Neuronal stem cell (in vitro differentiated cells): ENCODE measurements at regions not wholly inside any gene's neighbourhood (a gene's known extent, or its start where the extent isn't known, plus 50 kb on each side); places are given as distances from the start of the nearest gene placed in this dataset.

ENCODE experiments used
- DNase-seq: peaks from one replicate; pipeline ENCODE4 v3.0.0-alpha.2; 2013; ENCODE audit warnings: low spot score
- H2AFZ ChIP-seq: one replicate; pipeline ENCODE4 v1.6.1; 2013; ENCODE audit warnings: mild to moderate bottlenecking, low read length, inconsistent platforms
- H2AK5ac ChIP-seq: 2 replicates; pipeline ENCODE4 v1.6.1; 2013; ENCODE audit warnings: low read depth, mild to moderate bottlenecking, inconsistent platforms, low read length, moderate library complexity, mixed read lengths
- H2BK120ac ChIP-seq: 2 replicates; pipeline ENCODE4 v1.6.1; 2013; ENCODE audit warnings: low read depth, mild to moderate bottlenecking, inconsistent platforms, low read length, moderate library complexity, mixed read lengths
- H2BK12ac ChIP-seq: one replicate; pipeline ENCODE4 v1.6.1; 2013; ENCODE audit warnings: low read length, inconsistent platforms
- H2BK15ac ChIP-seq: 2 replicates; pipeline ENCODE4 v1.6.1; 2013; ENCODE audit warnings: mild to moderate bottlenecking, low read length, inconsistent platforms, mixed read lengths
- H2BK5ac ChIP-seq: one replicate; pipeline ENCODE4 v1.6.1; 2013; ENCODE audit warnings: inconsistent platforms, mild to moderate bottlenecking, low read length, moderate library complexity
- H3K14ac ChIP-seq: one replicate; pipeline ENCODE4 v1.6.1; 2013; ENCODE audit warnings: low read length, inconsistent platforms
- H3K18ac ChIP-seq: 2 replicates; pipeline ENCODE4 v1.6.1; 2013; ENCODE audit warnings: low read length, inconsistent platforms
- H3K23ac ChIP-seq: 2 replicates; pipeline ENCODE4 v1.6.1; 2013; ENCODE audit warnings: low read depth, mild to moderate bottlenecking, mixed read lengths, low read length, inconsistent platforms; ENCODE audit not compliant: poor library complexity
- H3K27ac ChIP-seq: replicated peaks from 3 replicates; pipeline ENCODE4 v1.5.1; 2013; ENCODE audit warnings: low read length, inconsistent platforms
- H3K27me3 ChIP-seq, 3 experiments: 2 replicates each; pipeline ENCODE4 v1.6.1; 2013; ENCODE audit warnings: low read length in 3 of 3, mild to moderate bottlenecking in 2 of 3, inconsistent platforms in 1 of 3, low read depth in 1 of 3, mixed read lengths in 1 of 3, moderate library complexity in 1 of 3; ENCODE audit not compliant: control insufficient read depth in 3 of 3, insufficient read depth in 3 of 3
- H3K36me3 ChIP-seq, 2 donors: replicated peaks in 1 of 2; 2 replicates each; pipeline ENCODE4 v1.6.1; 2013; ENCODE audit warnings: low read length in 2 of 2; ENCODE audit not compliant: control insufficient read depth in 2 of 2, insufficient read depth in 2 of 2
- H3K4ac ChIP-seq: 2 replicates; pipeline ENCODE4 v1.6.1; 2013; ENCODE audit warnings: inconsistent platforms, mild to moderate bottlenecking, low read length, moderate library complexity
- H3K4me1 ChIP-seq, 2 donors: 1 replicate in 1 of 2; 2 replicates in 1 of 2; pipeline ENCODE4 v1.6.1; 2013; ENCODE audit warnings: low read length in 2 of 2, low read depth in 1 of 2; ENCODE audit not compliant: control insufficient read depth in 2 of 2, insufficient read depth in 1 of 2
- H3K4me2 ChIP-seq: one replicate; pipeline ENCODE4 v1.6.1; 2013; ENCODE audit warnings: mild to moderate bottlenecking, low read length, inconsistent platforms; ENCODE audit not compliant: insufficient read depth, poor library complexity, severe bottlenecking
- H3K4me3 ChIP-seq, 2 donors: 2 replicates each; pipeline ENCODE4 v1.5.1; 2013; ENCODE audit warnings: low read length in 2 of 2, mild to moderate bottlenecking in 2 of 2, inconsistent platforms in 1 of 2, moderate library complexity in 1 of 2
- H3K79me1 ChIP-seq: one replicate; pipeline ENCODE4 v1.6.1; 2013; ENCODE audit warnings: low read depth, mild to moderate bottlenecking, inconsistent platforms, low read length, moderate library complexity
- H3K9ac ChIP-seq: one replicate; pipeline ENCODE4 v1.6.1; 2013; ENCODE audit warnings: mild to moderate bottlenecking, low read depth, low read length, inconsistent platforms; ENCODE audit not compliant: poor library complexity
- H3K9me3 ChIP-seq, 2 donors: replicated peaks in 1 of 2; 2 replicates each; pipeline versions ENCODE3 to v1.6.1; 2013; ENCODE audit warnings: low read length in 2 of 2, mild to moderate bottlenecking in 2 of 2, inconsistent platforms in 1 of 2, low read depth in 1 of 2, mixed read lengths in 1 of 2, moderate library complexity in 1 of 2; ENCODE audit not compliant: control insufficient read depth in 2 of 2, insufficient read depth in 1 of 2
- H4K8ac ChIP-seq: one replicate; pipeline ENCODE4 v1.6.1; 2013; ENCODE audit warnings: low read depth, mild to moderate bottlenecking, inconsistent platforms, low read length, moderate library complexity
- H4K91ac ChIP-seq: one replicate; pipeline ENCODE4 v1.6.1; 2013; ENCODE audit warnings: low read length, low read depth, mild to moderate bottlenecking, inconsistent platforms; ENCODE audit not compliant: poor library complexity
- WGBS, 2 donors: extraction: QIAGEN DNeasy Blood & Tissue Kit; methylation state at CpG; one replicate each; pipeline ENCODE4 v1.1.7; 2013; ENCODE audit warnings: missing lambda C conversion rate in 2 of 2, mixed read lengths in 1 of 2; ENCODE audit not compliant: insufficient read length in 2 of 2, insufficient replicate concordance in 1 of 2; ENCODE audit errors: extremely low coverage in 2 of 2; 5-methylcytosine and 5-hydroxymethylcytosine counted together

GRCh38 chr1:19010995-19011844, 54.7 kb upstream of the IFFO2 start:
- H3K36me3 ChIP-seq, result no peaks in the 10 kb centered on the region
- H3K9ac ChIP-seq, result no peak overlapping the region
- H3K27ac ChIP-seq, result peak overlapping the region; percentile 60
- H2BK5ac ChIP-seq, result no peak overlapping the region
- H3K18ac ChIP-seq, result peak overlapping the region; percentile 73
- no peak overlapping the region for H3K4me3 ChIP-seq
- H3K4me1 ChIP-seq, result peaks cover 26 to 35% of the 10 kb centered on the region in 2 donors
- no peaks in the 10 kb centered on the region for H3K27me3 ChIP-seq
- peak; percentile 45 for DNase-seq
- H4K8ac ChIP-seq, result no peak overlapping the region
- H3K23ac ChIP-seq, result no peak overlapping the region
- H3K14ac ChIP-seq, result no peak overlapping the region
- H3K9me3 ChIP-seq, result no peaks in the 10 kb centered on the region
- no peak overlapping the region for H2BK120ac ChIP-seq
- WGBS, 2 donors, result no CpG with 5 or more reads among the region's 22 CpGs
- H2AFZ ChIP-seq, result peak overlapping the region; percentile 81
- H2BK12ac ChIP-seq, result no peak overlapping the region
- H3K4me2 ChIP-seq, result peak overlapping the region; percentile 3
- H3K79me1 ChIP-seq, result no peaks in the 10 kb centered on the region
- no peak overlapping the region for H2AK5ac ChIP-seq
- no peak overlapping the region for H4K91ac ChIP-seq
- H2BK15ac ChIP-seq, result no peak overlapping the region
- H3K4ac ChIP-seq, result no peak overlapping the region

- no peak overlapping the region for H3K4ac ChIP-seq
- H2BK12ac ChIP-seq, result no peak overlapping the region
- H3K27ac ChIP-seq, result peak overlapping the region; percentile 60
- H3K4me1 ChIP-seq, result peaks cover 26 to 38% of the 10 kb centered on the region in 2 donors
- H3K36me3 ChIP-seq, result no peaks in the 10 kb centered on the region
- H2AFZ ChIP-seq, result no peak overlapping the region
- no peak overlapping the region for H3K9ac ChIP-seq
- no peak overlapping the region for H4K91ac ChIP-seq
- no peaks in the 10 kb centered on the region for H3K9me3 ChIP-seq
- H3K27me3 ChIP-seq, result no peaks in the 10 kb centered on the region
- H4K8ac ChIP-seq, result no peak overlapping the region
- H2AK5ac ChIP-seq, result peak overlapping the region; percentile 31
- WGBS, 2 donors, result no CpG with 5 or more reads among the region's 4 CpGs
- no peak overlapping the region for H2BK15ac ChIP-seq
- no peak overlapping the region for H2BK5ac ChIP-seq
- no peak overlapping the region for H3K14ac ChIP-seq
- H3K4me3 ChIP-seq, result no peak overlapping the region
- no peak for DNase-seq
- no peak overlapping the region for H2BK120ac ChIP-seq
- no peak overlapping the region for H3K4me2 ChIP-seq
- no peak overlapping the region for H3K23ac ChIP-seq
- H3K79me1 ChIP-seq, result no peaks in the 10 kb centered on the region
- peak overlapping the region; percentile 20 for H3K18ac ChIP-seq
Observed at GRCh38 chr1:19010503-19010902, 54.0 kb upstream of the IFFO2 start.

GRCh38 chr1:19009882-19010321, 53.4 kb upstream of the IFFO2 start:
- Histone ChIP-seq H2BK120ac (no peak overlapping the region), H3K9ac (no peak overlapping the region)

GRCh38 chr1:19009126-19009881, 52.8 kb upstream of the IFFO2 start:
- Histone ChIP-seq H3K36me3 (no peaks in the 10 kb centered on the region), H3K23ac (no peak overlapping the region), H3K4me1 (peaks cover 26 to 38% of the 10 kb centered on the region in 2 donors), H2BK15ac (peak overlapping the region; percentile 12), H3K4ac (no peak overlapping the region), H2BK12ac (no peak overlapping the region), H4K91ac (no peak overlapping the region), H3K4me2 (no peak overlapping the region), H3K27ac (peak overlapping the region; percentile 63), H3K27me3 (no peaks in the 10 kb centered on the region), H2BK120ac (no peak overlapping the region), H2BK5ac (no peak overlapping the region), H3K14ac (no peak overlapping the region), H4K8ac (no peak overlapping the region), H3K9ac (no peak overlapping the region), H3K18ac (peak overlapping the region; percentile 23), H3K4me3 (no peak overlapping the region), H2AK5ac (peak overlapping the region; percentile 7), H2AFZ (no peak overlapping the region), H3K79me1 (no peaks in the 10 kb centered on the region), H3K9me3 (no peaks in the 10 kb centered on the region)
- no CpG with 5 or more reads among the region's 17 CpGs for WGBS, 2 donors
- no peak for DNase-seq

More at GRCh38 chr1:19009882-19010321, 53.4 kb upstream of the IFFO2 start:
- no peaks in the 10 kb centered on the region for H3K27me3 ChIP-seq
- no peaks in the 10 kb centered on the region for H3K79me1 ChIP-seq
- H3K18ac ChIP-seq, result no peak overlapping the region
- H3K9me3 ChIP-seq, result no peaks in the 10 kb centered on the region
- no peak overlapping the region for H3K4me2 ChIP-seq
- no CpG with 5 or more reads among the region's 8 CpGs for WGBS, 2 donors
- DNase-seq, result peak; percentile 39
- H3K4me3 ChIP-seq, result no peak overlapping the region
- peak overlapping the region; percentile 31 for H2AK5ac ChIP-seq
- peaks cover 26 to 38% of the 10 kb centered on the region in 2 donors for H3K4me1 ChIP-seq
- H2BK5ac ChIP-seq, result no peak overlapping the region
- no peak overlapping the region for H3K4ac ChIP-seq
- H2BK15ac ChIP-seq, result peak overlapping the region; percentile 12
- H3K14ac ChIP-seq, result no peak overlapping the region
- no peak overlapping the region for H2BK12ac ChIP-seq
- no peaks in the 10 kb centered on the region for H3K36me3 ChIP-seq
- no peak overlapping the region for H4K8ac ChIP-seq
- H3K23ac ChIP-seq, result no peak overlapping the region
- H4K91ac ChIP-seq, result no peak overlapping the region
- H2AFZ ChIP-seq, result no peak overlapping the region
- peak overlapping the region; percentile 63 for H3K27ac ChIP-seq
